ENCODE measurements at regions not wholly inside any gene's neighbourhood (a gene's known extent, or its start where the extent isn't known, plus 50 kb on each side); places are given as distances from the start of the nearest gene placed in this dataset.

DNA sequence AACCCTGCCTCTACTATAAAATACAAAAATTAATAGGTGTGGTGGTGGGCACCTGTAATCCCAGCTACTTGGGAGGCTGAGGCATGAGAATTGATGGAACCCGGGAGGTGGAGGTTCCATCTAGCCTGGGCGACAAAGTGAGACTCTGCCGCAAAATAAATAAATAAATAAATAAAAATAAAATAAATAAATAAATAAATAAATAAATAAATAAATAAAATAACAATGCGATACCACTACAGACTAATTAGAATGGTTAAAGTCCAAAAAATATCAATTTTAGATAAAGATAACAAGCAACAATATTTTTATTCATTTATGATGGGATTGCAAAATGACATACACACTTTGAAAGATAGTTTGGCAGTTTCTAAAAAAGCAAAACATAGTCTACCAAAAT lies 1131.5 kb downstream of the SI start:
- TF ChIP-seq, protein P1, sequence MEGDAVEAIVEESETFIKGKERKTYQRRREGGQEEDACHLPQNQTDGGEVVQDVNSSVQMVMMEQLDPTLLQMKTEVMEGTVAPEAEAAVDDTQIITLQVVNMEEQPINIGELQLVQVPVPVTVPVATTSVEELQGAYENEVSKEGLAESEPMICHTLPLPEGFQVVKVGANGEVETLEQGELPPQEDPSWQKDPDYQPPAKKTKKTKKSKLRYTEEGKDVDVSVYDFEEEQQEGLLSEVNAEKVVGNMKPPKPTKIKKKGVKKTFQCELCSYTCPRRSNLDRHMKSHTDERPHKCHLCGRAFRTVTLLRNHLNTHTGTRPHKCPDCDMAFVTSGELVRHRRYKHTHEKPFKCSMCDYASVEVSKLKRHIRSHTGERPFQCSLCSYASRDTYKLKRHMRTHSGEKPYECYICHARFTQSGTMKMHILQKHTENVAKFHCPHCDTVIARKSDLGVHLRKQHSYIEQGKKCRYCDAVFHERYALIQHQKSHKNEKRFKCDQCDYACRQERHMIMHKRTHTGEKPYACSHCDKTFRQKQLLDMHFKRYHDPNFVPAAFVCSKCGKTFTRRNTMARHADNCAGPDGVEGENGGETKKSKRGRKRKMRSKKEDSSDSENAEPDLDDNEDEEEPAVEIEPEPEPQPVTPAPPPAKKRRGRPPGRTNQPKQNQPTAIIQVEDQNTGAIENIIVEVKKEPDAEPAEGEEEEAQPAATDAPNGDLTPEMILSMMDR (IDR thresholded peaks at IDR 0.05; ENCODE audit: low read depth, low read length, poor library complexity, severe bottlenecking), result no peak
- no peak for TF ChIP-seq EZH2phosphoT487 (IDR thresholded peaks at IDR 0.05; ENCODE audit: borderline replicate concordance, low read length)

Measured in DOHH2 (cell line).